IMR-90 (cell line): ENCODE measurements at regions not wholly inside any gene's neighbourhood (a gene's known extent, or its start where the extent isn't known, plus 50 kb on each side); places are given as distances from the start of the nearest gene placed in this dataset.
"Not testable (repeated sequence)": the region's sequence is repeated elsewhere in the genome, so short reads cannot be mapped to it uniquely, and the experiment has no call there.

Source experiments
- ATAC-seq: fragments of 200-7000 bp; cut with Tn5 transposase; 2 replicates; pipeline ENCODE4 v1.9.1; 2020; ENCODE audit warnings: low read depth, mild to moderate bottlenecking, moderate library complexity
- BruUV-seq: library from RNA; stranded (reverse); fragments of 400-500 nt; replicated peaks from 2 replicates; lab custom pipeline; 2021; lab: Mats Ljungman, UMichigan
- CTCF ChIA-PET: fragments of 300-600 bp; formaldehyde crosslinking; extraction: SDS; loops from one replicate; lab custom pipeline; 2021; ENCODE audit warnings: antibody characterized with exemption; lab: Yijun Ruan, JAX
- POLR2A ChIA-PET: fragments of 300-600 bp; sonication (Branson Sonifier 250); formaldehyde crosslinking; loops from one replicate; lab custom pipeline; 2022; ENCODE audit warnings: antibody characterized with exemption; ENCODE audit not compliant: unreplicated experiment; lab: Charles Lee
- DNase-seq: peaks from one replicate; pipeline ENCODE4 v3.0.0; 2013
- H2AFZ ChIP-seq: replicated peaks from 2 replicates; pipeline ENCODE3; 2013; ENCODE audit warnings: low read length, mild to moderate bottlenecking; ENCODE audit not compliant: poor library complexity
- H2AK5ac ChIP-seq: 2 replicates; pipeline ENCODE4 v1.6.1; 2013; ENCODE audit warnings: low read depth, low read length, inconsistent platforms
- H2AK9ac ChIP-seq: replicated peaks from 2 replicates; pipeline ENCODE3; 2013; ENCODE audit warnings: mild to moderate bottlenecking, low read depth, low read length, moderate library complexity; ENCODE audit not compliant: poor library complexity
- H2BK120ac ChIP-seq: 2 replicates; pipeline ENCODE4 v1.6.1; 2013; ENCODE audit warnings: low read depth, low read length, inconsistent platforms
- H2BK15ac ChIP-seq: 3 replicates; pipeline ENCODE4 v1.6.1; 2013; ENCODE audit warnings: low read depth, low read length, inconsistent platforms
- H2BK20ac ChIP-seq: 2 replicates; pipeline ENCODE4 v1.6.1; 2013; ENCODE audit warnings: low read depth, mild to moderate bottlenecking, inconsistent platforms, low read length, moderate library complexity
- H2BK5ac ChIP-seq: 2 replicates; pipeline ENCODE4 v1.6.1; 2013; ENCODE audit warnings: mild to moderate bottlenecking, low read depth, low read length, inconsistent platforms; ENCODE audit not compliant: poor library complexity, severe bottlenecking
- H3K14ac ChIP-seq: replicated peaks from 2 replicates; pipeline ENCODE4 v1.6.1; 2013; ENCODE audit warnings: low read depth, low read length, inconsistent platforms
- H3K18ac ChIP-seq: 2 replicates; pipeline ENCODE4 v1.6.1; 2013; ENCODE audit warnings: low read depth, low read length, control low read depth
- H3K23ac ChIP-seq: 2 replicates; pipeline ENCODE4 v1.6.1; 2013; ENCODE audit warnings: low read depth, low read length, inconsistent platforms
- H3K27ac ChIP-seq: 2 replicates; pipeline ENCODE4 v1.5.1; 2013; ENCODE audit warnings: mild to moderate bottlenecking, control low read depth, low read length; ENCODE audit not compliant: insufficient read depth
- H3K27me3 ChIP-seq: 2 replicates; pipeline ENCODE4 v1.6.1; 2013; ENCODE audit warnings: low read length; ENCODE audit not compliant: control insufficient read depth, insufficient read depth
- H3K36me3 ChIP-seq: 2 replicates; pipeline ENCODE4 v1.6.1; 2013; ENCODE audit warnings: low read length, mixed read lengths; ENCODE audit not compliant: control insufficient read depth, insufficient read depth
- H3K4ac ChIP-seq: 2 replicates; pipeline ENCODE4 v1.6.1; 2013; ENCODE audit warnings: low read depth, low read length, inconsistent platforms
- H3K4me1 ChIP-seq: 2 replicates; pipeline ENCODE4 v1.6.1; 2013; ENCODE audit warnings: low read length, mixed read lengths; ENCODE audit not compliant: control insufficient read depth, insufficient read depth
- H3K4me2 ChIP-seq: 2 replicates; pipeline ENCODE4 v1.6.1; 2013; ENCODE audit warnings: low read depth, mild to moderate bottlenecking, control low read depth, low read length, moderate library complexity
- H3K4me3 ChIP-seq: 2 replicates; pipeline ENCODE4 v1.5.1; 2013; ENCODE audit warnings: low read depth, mild to moderate bottlenecking, control low read depth, low read length, moderate library complexity; ENCODE audit not compliant: insufficient read depth
- H3K56ac ChIP-seq: 2 replicates; pipeline ENCODE4 v1.6.1; 2013; ENCODE audit warnings: low read length, inconsistent platforms; ENCODE audit not compliant: insufficient read depth; ENCODE audit errors: extremely low read depth
- H3K79me1 ChIP-seq, 2 experiments: 2 replicates each; pipeline ENCODE4 v1.6.1; 2013; ENCODE audit warnings: low read length in 2 of 2, inconsistent platforms in 1 of 2, low read depth in 1 of 2
- H3K9ac ChIP-seq: 2 replicates; pipeline ENCODE4 v1.6.1; 2013; ENCODE audit warnings: low read depth, low read length, control low read depth
- H3K9me1 ChIP-seq: 2 replicates; pipeline ENCODE4 v1.6.1; 2013; ENCODE audit warnings: low read length, inconsistent platforms; ENCODE audit not compliant: insufficient read depth
- H3K9me3 ChIP-seq: 2 replicates; pipeline ENCODE4 v1.6.1; 2013; ENCODE audit warnings: low read length; ENCODE audit not compliant: control insufficient read depth, insufficient read depth
- H4K20me1 ChIP-seq: 2 replicates; pipeline ENCODE4 v1.6.1; 2013; ENCODE audit warnings: low read length, inconsistent platforms; ENCODE audit not compliant: insufficient read depth
- H4K5ac ChIP-seq: 2 replicates; pipeline ENCODE4 v1.6.1; 2013; ENCODE audit warnings: mild to moderate bottlenecking, low read depth, low read length, control low read depth
- H4K8ac ChIP-seq, 2 experiments: 2 replicates each; pipeline ENCODE4 v1.6.1; 2013; ENCODE audit warnings: low read depth in 2 of 2, low read length in 2 of 2, control low read depth in 1 of 2, inconsistent platforms in 1 of 2
- H4K91ac ChIP-seq: 2 replicates; pipeline ENCODE4 v1.6.1; 2013; ENCODE audit warnings: low read depth, low read length, inconsistent platforms; ENCODE audit not compliant: insufficient read depth
- WGBS, 2 experiments: methylation state at CpG; one replicate each; pipeline versions ENCODE4 v1.1.5 to v1.1.7; 2013; ENCODE audit warnings: missing lambda C conversion rate in 2 of 2; ENCODE audit not compliant: insufficient read length in 1 of 2; ENCODE audit errors: extremely low coverage in 2 of 2; 5-methylcytosine and 5-hydroxymethylcytosine counted together
- dilution Hi-C: fragments of 300-500 bp; cut with HindIII; formaldehyde crosslinking; loops from one replicate; pipeline ENCODE4 v1.14.3; 2018; ENCODE audit warnings: low sequenced_read_pairs; ENCODE audit not compliant: unreplicated experiment
- in situ Hi-C: fragments of 300-500 bp; cut with MboI; formaldehyde crosslinking; loops from 3 replicates; pipeline ENCODE4 v1.14.3; 2019; ENCODE audit warnings: low sequenced_read_pairs, inconsistent platforms, mixed read lengths
- intact Hi-C: fragments of 100-400 bp; cut with micrococcal nuclease; formaldehyde crosslinking; loops from 2 replicates; pipeline ENCODE4 v1.10.0; 2022

- in situ Hi-C loops, H3K9me1 ChIP-seq, H3K4me3 ChIP-seq, H3K4me1 ChIP-seq, H3K27ac ChIP-seq, H3K23ac ChIP-seq, POLR2A ChIA-PET, H3K9ac ChIP-seq, dilution Hi-C loops, H4K5ac ChIP-seq, H4K8ac ChIP-seq, H3K14ac ChIP-seq, H4K91ac ChIP-seq, H3K4ac ChIP-seq, DNase-seq, H2BK15ac ChIP-seq, H4K20me1 ChIP-seq, H2AK5ac ChIP-seq, H3K79me1 ChIP-seq, H2AFZ ChIP-seq, H3K36me3 ChIP-seq, H2AK9ac ChIP-seq, ATAC-seq, CTCF ChIA-PET, H3K18ac ChIP-seq, BruUV-seq, H2BK20ac ChIP-seq, intact Hi-C loops, H2BK120ac ChIP-seq, H3K4me2 ChIP-seq, H3K56ac ChIP-seq, H2BK5ac ChIP-seq: not testable (repeated sequence)
- peaks cover 12% of the 10 kb centered on the region for H3K9me3 ChIP-seq
- peaks cover 37% of the 10 kb centered on the region for H3K27me3 ChIP-seq
- 100% methylated on average over 1 of the region's 20 CpGs; no CpG with 5 or more reads in 1 of the 2 experiments for WGBS, 2 experiments
These were observed 71.2 kb downstream of the FOXL3 start for GRCh38 chr7:361182-361581.
